ENCODE measurements at regions not wholly inside any gene's neighbourhood (a gene's known extent, or its start where the extent isn't known, plus 50 kb on each side); places are given as distances from the start of the nearest gene placed in this dataset.
"Not testable (repeated sequence)": the region's sequence is repeated elsewhere in the genome, so short reads cannot be mapped to it uniquely, and the experiment has no call there.

DNA sequence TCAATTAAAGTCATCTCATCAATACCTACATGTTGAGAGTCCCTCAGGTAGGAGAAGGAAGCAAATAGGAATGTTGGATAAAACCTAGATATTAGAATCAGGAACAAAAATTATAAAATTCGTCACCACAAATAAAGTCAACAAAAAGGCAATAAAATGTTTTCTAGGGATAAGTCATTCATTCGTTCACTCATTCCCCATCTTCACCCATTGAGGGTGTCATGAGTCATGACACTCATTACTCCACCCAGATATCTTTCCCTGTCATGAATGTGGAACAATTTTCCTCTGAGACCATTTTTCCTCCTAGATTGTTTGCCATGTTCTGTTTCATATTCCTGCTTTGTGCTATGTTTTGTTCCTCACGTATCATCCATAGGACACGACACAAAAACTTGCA lies 50.9 kb upstream of the OLIG3 start:
- peaks cover 2 to 3% of the 10 kb centered on the region in 2 donors for H3K27me3 ChIP-seq (ENCODE audit: control insufficient read depth in 2 of 2, insufficient read depth in 2 of 2, low read length in 2 of 2)
- no peaks in the 10 kb centered on the region for H3K36me3 ChIP-seq (ENCODE audit: control insufficient read depth in 2 of 2, insufficient read depth in 2 of 2, low read length in 2 of 2)
- no peak overlapping the region for H3K27ac ChIP-seq (ENCODE audit: low read depth in 2 of 2, low read length in 2 of 2)
- H3K9ac ChIP-seq (ENCODE audit: low read depth in 1 of 2, low read length in 2 of 2): no peak overlapping the region
- H3K9me3 ChIP-seq (ENCODE audit: control insufficient read depth in 2 of 2, low read length in 2 of 2): no peaks in the 10 kb centered on the region
- H3K4me3 ChIP-seq (ENCODE audit: low read length in 2 of 2): no peak overlapping the region
- no peaks in the 10 kb centered on the region for H3K4me1 ChIP-seq (ENCODE audit: control insufficient read depth in 2 of 2, insufficient read depth in 2 of 2, low read length in 2 of 2)

DNA sequence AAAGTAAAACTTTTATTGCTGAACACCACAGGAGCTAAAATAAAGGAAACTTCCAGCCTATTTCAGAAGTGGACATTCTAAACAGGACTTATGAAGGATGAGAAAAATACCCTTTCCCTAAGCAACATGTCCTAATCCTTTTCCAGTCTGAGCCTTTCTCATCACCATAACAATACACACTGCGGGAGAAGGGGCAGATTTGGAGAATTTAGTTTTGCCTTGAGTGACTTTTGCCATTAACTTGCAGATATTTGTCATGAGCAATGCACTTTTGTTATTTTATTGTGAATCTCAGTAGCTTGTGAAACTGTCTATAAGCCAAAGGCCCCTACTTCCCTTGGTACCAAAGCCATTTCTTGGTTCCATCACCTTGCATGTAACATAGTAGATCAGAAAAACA lies 53.0 kb upstream of the OLIG3 start:
- no peak overlapping the region for H3K9ac ChIP-seq (ENCODE audit: low read depth in 1 of 2, low read length in 2 of 2)
- no peaks in the 10 kb centered on the region for H3K9me3 ChIP-seq (ENCODE audit: control insufficient read depth in 2 of 2, low read length in 2 of 2)
- H3K4me3 ChIP-seq (ENCODE audit: low read length in 2 of 2): no peak overlapping the region
- no peak overlapping the region for H3K27ac ChIP-seq (ENCODE audit: low read depth in 2 of 2, low read length in 2 of 2)
- H3K4me1 ChIP-seq (ENCODE audit: control insufficient read depth in 2 of 2, insufficient read depth in 2 of 2, low read length in 2 of 2): no peaks in the 10 kb centered on the region
- H3K36me3 ChIP-seq (ENCODE audit: control insufficient read depth in 2 of 2, insufficient read depth in 2 of 2, low read length in 2 of 2): no peaks in the 10 kb centered on the region
- peaks cover 2 to 3% of the 10 kb centered on the region in 2 donors for H3K27me3 ChIP-seq (ENCODE audit: control insufficient read depth in 2 of 2, insufficient read depth in 2 of 2, low read length in 2 of 2)

DNA sequence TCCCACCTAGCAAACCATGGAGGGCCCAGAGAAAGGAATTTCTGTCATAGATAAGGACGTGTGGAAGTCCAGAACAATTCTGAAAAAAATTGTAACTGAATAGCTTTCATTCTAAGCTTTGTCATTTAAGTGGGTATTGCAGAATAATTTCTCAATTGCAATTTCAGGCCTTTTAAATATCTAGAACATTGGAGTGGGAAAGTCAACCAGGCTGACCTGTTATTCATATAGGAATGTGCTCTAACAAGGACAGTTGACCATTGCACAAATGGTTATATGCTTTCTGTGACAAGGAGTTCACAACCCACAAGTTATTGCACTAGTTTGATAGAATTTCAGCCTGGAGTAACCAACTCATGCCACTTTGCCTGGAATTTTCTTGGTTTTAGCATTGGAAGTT lies 53.4 kb upstream of the OLIG3 start:
- H3K4me1 ChIP-seq (ENCODE audit: control insufficient read depth in 2 of 2, insufficient read depth in 2 of 2, low read length in 2 of 2): no peaks in the 10 kb centered on the region
- H3K9ac ChIP-seq (ENCODE audit: low read depth in 1 of 2, low read length in 2 of 2): no peak overlapping the region
- H3K36me3 ChIP-seq (ENCODE audit: control insufficient read depth in 2 of 2, insufficient read depth in 2 of 2, low read length in 2 of 2): no peaks in the 10 kb centered on the region
- H3K27ac ChIP-seq (ENCODE audit: low read depth in 2 of 2, low read length in 2 of 2): no peak overlapping the region
- H3K27me3 ChIP-seq (ENCODE audit: control insufficient read depth in 2 of 2, insufficient read depth in 2 of 2, low read length in 2 of 2): peaks cover 2 to 3% of the 10 kb centered on the region in 2 donors
- H3K9me3 ChIP-seq (ENCODE audit: control insufficient read depth in 2 of 2, low read length in 2 of 2): no peaks in the 10 kb centered on the region
- H3K4me3 ChIP-seq (ENCODE audit: low read length in 2 of 2): no peak overlapping the region

DNA sequence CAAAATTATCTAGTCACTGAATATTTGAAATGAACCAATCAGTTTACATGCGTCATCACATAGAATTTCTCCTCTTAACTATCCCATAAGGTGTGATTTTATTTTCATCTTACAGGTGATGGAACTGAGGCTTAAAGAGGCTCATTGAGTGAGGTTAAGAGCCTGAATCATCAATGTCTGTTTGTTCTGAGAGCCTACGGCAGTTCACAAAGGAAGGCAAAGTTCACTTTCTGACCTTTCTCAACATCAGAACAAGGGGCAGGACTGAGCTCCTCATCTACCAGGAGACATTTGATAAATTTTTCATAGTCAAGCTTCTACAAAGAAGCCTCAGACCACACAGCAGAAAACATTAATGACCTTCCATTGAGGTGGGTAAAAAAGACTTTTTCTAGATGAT lies 54.9 kb upstream of the OLIG3 start:
- Histone ChIP-seq H3K4me3 (ENCODE audit: low read length in 2 of 2) (no peak overlapping the region), H3K9ac (ENCODE audit: low read depth in 1 of 2, low read length in 2 of 2) (no peak overlapping the region), H3K36me3 (ENCODE audit: control insufficient read depth in 2 of 2, insufficient read depth in 2 of 2, low read length in 2 of 2) (no peaks in the 10 kb centered on the region), H3K4me1 (ENCODE audit: control insufficient read depth in 2 of 2, insufficient read depth in 2 of 2, low read length in 2 of 2) (no peaks in the 10 kb centered on the region), H3K9me3 (ENCODE audit: control insufficient read depth in 2 of 2, low read length in 2 of 2) (no peaks in the 10 kb centered on the region), H3K27ac (ENCODE audit: low read depth in 2 of 2, low read length in 2 of 2) (no peak overlapping the region), H3K27me3 (ENCODE audit: control insufficient read depth in 2 of 2, insufficient read depth in 2 of 2, low read length in 2 of 2) (peaks cover 2 to 3% of the 10 kb centered on the region in 2 donors)

DNA sequence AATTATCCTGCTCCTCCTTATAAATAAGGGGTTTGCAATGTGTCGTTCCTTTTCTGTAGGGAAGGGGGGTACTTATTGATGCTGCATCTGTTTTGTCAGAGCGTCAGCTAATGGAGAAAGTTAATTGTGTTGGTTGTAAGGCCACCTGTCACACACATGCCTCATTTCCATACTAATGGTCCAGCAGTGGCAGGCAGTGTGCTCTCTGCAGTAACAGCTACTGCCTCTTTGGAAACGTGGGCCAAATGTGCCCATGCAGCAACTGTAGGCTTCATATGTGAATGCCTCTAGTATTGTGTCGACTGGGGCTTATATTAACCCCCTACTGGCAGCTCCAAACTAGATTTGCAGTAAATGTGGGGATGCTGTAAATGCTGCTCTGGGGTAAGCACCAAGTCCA lies 56.3 kb upstream of the OLIG3 start:
- H3K4me3 ChIP-seq (ENCODE audit: low read length in 2 of 2): no peak overlapping the region
- no peak overlapping the region for H3K9ac ChIP-seq (ENCODE audit: low read depth in 1 of 2, low read length in 2 of 2)
- H3K27ac ChIP-seq (ENCODE audit: low read depth in 2 of 2, low read length in 2 of 2): no peak overlapping the region
- peaks cover 2 to 3% of the 10 kb centered on the region in 2 donors for H3K27me3 ChIP-seq (ENCODE audit: control insufficient read depth in 2 of 2, insufficient read depth in 2 of 2, low read length in 2 of 2)
- H3K9me3 ChIP-seq (ENCODE audit: control insufficient read depth in 2 of 2, low read length in 2 of 2): no peaks in the 10 kb centered on the region
- H3K36me3 ChIP-seq (ENCODE audit: control insufficient read depth in 2 of 2, insufficient read depth in 2 of 2, low read length in 2 of 2): no peaks in the 10 kb centered on the region
- H3K4me1 ChIP-seq (ENCODE audit: control insufficient read depth in 2 of 2, insufficient read depth in 2 of 2, low read length in 2 of 2): no peaks in the 10 kb centered on the region

DNA sequence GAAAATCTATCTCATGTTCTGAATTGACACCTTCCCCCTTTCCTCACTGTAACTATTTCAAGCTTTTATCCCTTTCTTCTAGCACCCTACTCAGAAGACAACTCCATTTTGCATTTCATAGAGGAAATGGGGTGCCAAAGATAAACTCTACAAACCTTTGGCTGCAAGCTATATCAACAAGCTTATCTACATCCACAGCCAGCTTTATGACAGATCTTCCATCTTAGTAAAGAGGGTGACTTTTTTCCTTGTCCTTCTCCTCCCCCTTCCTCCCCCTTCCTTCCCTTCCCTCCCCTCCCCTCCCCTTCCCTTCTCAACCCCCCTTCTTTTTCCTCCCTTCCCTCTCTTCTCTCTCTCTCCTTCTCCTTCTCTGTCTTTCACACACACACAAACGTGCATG lies 58.0 kb upstream of the OLIG3 start:
- Histone ChIP-seq H3K4me1 (ENCODE audit: control insufficient read depth in 2 of 2, insufficient read depth in 2 of 2, low read length in 2 of 2) (no peaks in the 10 kb centered on the region), H3K9me3 (ENCODE audit: control insufficient read depth in 2 of 2, low read length in 2 of 2) (no peaks in the 10 kb centered on the region), H3K9ac (ENCODE audit: low read depth in 1 of 2, low read length in 2 of 2) (no peak overlapping the region), H3K4me3 (ENCODE audit: low read length in 2 of 2) (no peak overlapping the region), H3K27ac (ENCODE audit: low read depth in 2 of 2, low read length in 2 of 2) (no peak overlapping the region), H3K36me3 (ENCODE audit: control insufficient read depth in 2 of 2, insufficient read depth in 2 of 2, low read length in 2 of 2) (no peaks in the 10 kb centered on the region), H3K27me3 (ENCODE audit: control insufficient read depth in 2 of 2, insufficient read depth in 2 of 2, low read length in 2 of 2) (peaks cover 2 to 3% of the 10 kb centered on the region in 2 donors)

DNA sequence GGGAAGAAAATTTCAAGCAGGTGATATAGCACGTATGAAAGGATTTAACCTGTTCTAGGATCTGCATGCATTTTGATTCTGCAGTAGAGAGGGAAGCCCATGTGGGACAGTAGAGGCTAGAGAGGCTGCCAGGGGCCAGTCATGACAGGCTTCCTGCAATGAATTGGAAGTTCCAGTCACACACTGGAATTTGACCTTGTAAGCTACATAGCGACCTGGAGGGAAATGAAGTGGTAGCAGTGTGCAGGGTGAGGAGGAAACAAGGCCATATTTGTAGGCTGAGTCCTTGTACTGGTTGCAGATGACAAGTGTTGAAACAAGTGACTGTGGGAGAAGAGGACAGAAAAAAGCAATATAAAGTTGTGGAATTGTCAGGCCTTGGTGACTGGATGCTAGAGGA lies 58.6 kb upstream of the OLIG3 start:
- Histone ChIP-seq H3K9me3 (ENCODE audit: control insufficient read depth in 2 of 2, low read length in 2 of 2) (no peaks in the 10 kb centered on the region), H3K36me3 (ENCODE audit: control insufficient read depth in 2 of 2, insufficient read depth in 2 of 2, low read length in 2 of 2) (no peaks in the 10 kb centered on the region), H3K9ac (ENCODE audit: low read depth in 1 of 2, low read length in 2 of 2) (no peak overlapping the region), H3K27me3 (ENCODE audit: control insufficient read depth in 2 of 2, insufficient read depth in 2 of 2, low read length in 2 of 2) (peaks cover 0 to 2% of the 10 kb centered on the region in 2 donors), H3K4me1 (ENCODE audit: control insufficient read depth in 2 of 2, insufficient read depth in 2 of 2, low read length in 2 of 2) (no peaks in the 10 kb centered on the region), H3K27ac (ENCODE audit: low read depth in 2 of 2, low read length in 2 of 2) (no peak overlapping the region), H3K4me3 (ENCODE audit: low read length in 2 of 2) (no peak overlapping the region)

DNA sequence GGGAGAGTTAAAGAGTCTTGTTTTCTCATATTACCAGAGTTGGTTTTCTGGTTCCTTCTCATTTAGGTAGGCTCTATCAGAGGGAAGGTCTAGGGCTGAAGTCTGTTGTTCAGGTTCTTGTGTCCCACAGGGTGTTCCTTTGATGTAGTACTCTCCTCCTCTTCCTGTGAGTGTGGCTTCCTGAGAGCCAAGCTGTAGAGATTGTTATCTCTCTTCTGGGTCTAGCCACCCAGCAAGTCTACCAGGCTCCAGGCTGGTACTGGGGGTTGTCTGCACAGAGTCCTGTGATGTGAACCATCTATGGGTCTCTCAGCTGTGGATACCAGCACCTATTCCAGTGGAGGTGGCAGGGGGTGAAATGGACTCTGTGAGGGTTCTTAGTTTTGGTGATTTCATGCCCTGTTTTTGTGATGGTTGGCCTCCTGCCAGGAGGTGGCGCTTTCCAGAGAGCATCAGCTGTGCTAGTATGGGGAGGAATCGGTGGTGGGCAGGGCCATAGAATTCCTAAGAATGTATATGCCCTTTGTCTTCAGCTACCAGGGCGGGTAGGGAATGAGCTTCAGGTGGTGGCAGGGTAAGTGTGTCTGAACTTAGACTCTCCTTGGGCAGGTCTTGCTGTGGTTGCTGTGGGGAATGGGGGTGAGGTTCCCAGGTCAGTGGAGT lies 65.5 kb upstream of the OLIG3 start:
- H3K4me1 ChIP-seq (ENCODE audit: control insufficient read depth in 2 of 2, insufficient read depth in 2 of 2, low read length in 2 of 2); H3K9ac ChIP-seq (ENCODE audit: low read depth in 1 of 2, low read length in 2 of 2); H3K27me3 ChIP-seq (ENCODE audit: control insufficient read depth in 2 of 2, insufficient read depth in 2 of 2, low read length in 2 of 2); H3K4me3 ChIP-seq (ENCODE audit: low read length in 2 of 2); H3K9me3 ChIP-seq (ENCODE audit: control insufficient read depth in 2 of 2, low read length in 2 of 2); H3K27ac ChIP-seq (ENCODE audit: low read depth in 2 of 2, low read length in 2 of 2); H3K36me3 ChIP-seq (ENCODE audit: control insufficient read depth in 2 of 2, insufficient read depth in 2 of 2, low read length in 2 of 2): not testable (repeated sequence)

DNA sequence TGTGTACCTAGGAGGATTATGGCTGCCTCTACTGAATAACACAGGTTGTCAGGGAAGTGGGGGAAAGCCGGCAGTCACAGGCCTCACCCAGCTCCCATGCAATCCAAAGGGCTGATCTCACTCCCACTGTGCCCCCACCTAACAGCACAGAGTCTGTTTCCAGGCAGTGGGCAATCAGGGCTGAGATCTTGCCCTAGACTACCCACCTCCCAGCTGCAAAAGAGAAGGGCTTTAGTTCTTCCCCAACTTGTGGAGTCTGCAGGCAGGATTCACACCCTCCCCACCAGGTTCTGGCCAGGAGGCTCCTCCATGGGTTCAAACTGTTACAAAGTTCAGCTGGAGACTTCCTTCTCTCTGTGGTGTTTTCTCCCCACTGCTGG lies 66.0 kb upstream of the OLIG3 start:
- no peaks in the 10 kb centered on the region for H3K36me3 ChIP-seq (ENCODE audit: control insufficient read depth in 2 of 2, insufficient read depth in 2 of 2, low read length in 2 of 2)
- no peaks in the 10 kb centered on the region for H3K4me1 ChIP-seq (ENCODE audit: control insufficient read depth in 2 of 2, insufficient read depth in 2 of 2, low read length in 2 of 2)
- no peak overlapping the region for H3K4me3 ChIP-seq (ENCODE audit: low read length in 2 of 2)
- H3K9me3 ChIP-seq (ENCODE audit: control insufficient read depth in 2 of 2, low read length in 2 of 2): no peaks in the 10 kb centered on the region
- H3K27ac ChIP-seq (ENCODE audit: low read depth in 2 of 2, low read length in 2 of 2): no peak overlapping the region
- H3K27me3 ChIP-seq (ENCODE audit: control insufficient read depth in 2 of 2, insufficient read depth in 2 of 2, low read length in 2 of 2): peaks cover 0 to 3% of the 10 kb centered on the region in 2 donors
- H3K9ac ChIP-seq (ENCODE audit: low read depth in 1 of 2, low read length in 2 of 2): no peak overlapping the region

DNA sequence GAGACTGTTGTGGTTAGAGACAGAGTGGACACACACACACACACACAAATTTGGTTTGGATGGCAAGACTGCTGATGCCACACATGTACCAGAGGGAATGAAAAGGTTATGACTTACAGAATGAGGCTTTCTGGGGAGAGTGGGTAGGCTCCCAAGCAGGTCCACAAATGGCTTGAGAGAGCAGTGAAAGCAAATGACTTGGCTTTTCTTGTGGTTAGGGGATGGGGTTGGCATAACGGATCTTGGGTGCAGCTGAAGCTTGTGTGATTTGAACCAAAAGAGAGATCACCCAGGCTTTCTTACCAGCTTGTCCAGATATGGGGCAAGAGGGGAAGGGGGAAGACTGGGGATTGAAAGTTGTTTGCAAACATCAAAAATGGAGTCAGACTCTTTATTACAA lies 73.9 kb upstream of the OLIG3 start:
- H3K9ac ChIP-seq (ENCODE audit: low read depth in 1 of 2, low read length in 2 of 2): no peak overlapping the region
- H3K9me3 ChIP-seq (ENCODE audit: control insufficient read depth in 2 of 2, low read length in 2 of 2): no peaks in the 10 kb centered on the region
- no peak overlapping the region for H3K4me3 ChIP-seq (ENCODE audit: low read length in 2 of 2)
- H3K27me3 ChIP-seq (ENCODE audit: control insufficient read depth in 2 of 2, insufficient read depth in 2 of 2, low read length in 2 of 2): no peaks in the 10 kb centered on the region
- H3K27ac ChIP-seq (ENCODE audit: low read depth in 2 of 2, low read length in 2 of 2): no peak overlapping the region
- H3K4me1 ChIP-seq (ENCODE audit: control insufficient read depth in 2 of 2, insufficient read depth in 2 of 2, low read length in 2 of 2): no peaks in the 10 kb centered on the region
- H3K36me3 ChIP-seq (ENCODE audit: control insufficient read depth in 2 of 2, insufficient read depth in 2 of 2, low read length in 2 of 2): no peaks in the 10 kb centered on the region

DNA sequence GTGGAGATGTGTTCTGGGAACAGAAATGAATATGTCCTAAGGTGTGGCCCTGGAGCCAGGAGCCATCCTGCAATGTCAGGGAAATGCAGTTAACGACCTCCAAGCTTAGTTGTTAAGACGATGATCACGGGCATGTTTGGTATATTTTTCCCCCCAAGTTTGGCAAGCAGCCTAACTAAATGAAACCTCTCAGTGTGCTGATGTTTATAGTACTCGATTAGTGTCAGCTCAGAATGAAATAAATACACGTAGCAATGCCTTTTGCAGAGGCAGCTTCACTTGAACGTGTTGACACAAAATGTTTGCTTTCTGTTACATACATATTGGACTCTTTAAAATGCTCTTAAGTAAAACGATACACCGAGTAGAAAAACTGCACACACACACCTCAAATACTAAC lies 76.2 kb upstream of the OLIG3 start:
- Histone ChIP-seq H3K9me3 (ENCODE audit: control insufficient read depth in 2 of 2, low read length in 2 of 2) (no peaks in the 10 kb centered on the region), H3K27me3 (ENCODE audit: control insufficient read depth in 2 of 2, insufficient read depth in 2 of 2, low read length in 2 of 2) (no peaks in the 10 kb centered on the region), H3K4me1 (ENCODE audit: control insufficient read depth in 2 of 2, insufficient read depth in 2 of 2, low read length in 2 of 2) (no peaks in the 10 kb centered on the region), H3K27ac (ENCODE audit: low read depth in 2 of 2, low read length in 2 of 2) (no peak overlapping the region), H3K36me3 (ENCODE audit: control insufficient read depth in 2 of 2, insufficient read depth in 2 of 2, low read length in 2 of 2) (no peaks in the 10 kb centered on the region), H3K9ac (ENCODE audit: low read depth in 1 of 2, low read length in 2 of 2) (no peak overlapping the region), H3K4me3 (ENCODE audit: low read length in 2 of 2) (no peak overlapping the region)

Data from mucosa of rectum (tissue), 2 donors.